PC-9 (cell line): ENCODE measurements at regions not wholly inside any gene's neighbourhood (a gene's known extent, or its start where the extent isn't known, plus 50 kb on each side); places are given as distances from the start of the nearest gene placed in this dataset.

Source experiments
- CTCF ChIP-seq: fragments of 200-600 bp; sonication (generic); conservative IDR thresholded peaks from 2 replicates; pipeline ENCODE4 v1.6.1; 2017; ENCODE audit warnings: mixed run types, antibody characterized with exemption, mild to moderate bottlenecking, moderate library complexity
- EZH2 ChIP-seq: fragments of 200-600 bp; sonication (generic); IDR thresholded peaks from 2 replicates; pipeline ENCODE4 v1.8.0; 2017; ENCODE audit warnings: antibody characterized with exemption, low read depth

GRCh38 chr15:81755626-81756025 is 290.2 kb downstream of the MEX3B start:
- TF ChIP-seq CTCF (no peak), EZH2 (no peak)
